SJCRH30 (cell line): ENCODE measurements at regions not wholly inside any gene's neighbourhood (a gene's known extent, or its start where the extent isn't known, plus 50 kb on each side); places are given as distances from the start of the nearest gene placed in this dataset.
A peak's percentile ranks its signal among the peaks of the same experiment; 100 is the strongest.

Source experiments
- DNase-seq, 2 experiments: peaks; one replicate each; pipeline ENCODE4 v3.0.0-alpha.2; 2015 to 2020
- H3K27ac ChIP-seq: fragments of 250-450 bp; sonication (Bioruptor Pico); 2 replicates; pipeline ENCODE4 v1.5.1; 2020; ENCODE audit warnings: mild to moderate bottlenecking, moderate library complexity
- H3K27me3 ChIP-seq: fragments of 250-450 bp; sonication (Bioruptor Pico); 2 replicates; pipeline ENCODE4 v1.5.1; 2020; ENCODE audit warnings: mild to moderate bottlenecking, moderate library complexity
- H3K36me3 ChIP-seq: fragments of 250-450 bp; sonication (Bioruptor Pico); 2 replicates; pipeline ENCODE4 v1.5.1; 2020; ENCODE audit warnings: mild to moderate bottlenecking, moderate library complexity
- H3K4me1 ChIP-seq: fragments of 250-450 bp; sonication (Bioruptor Pico); 2 replicates; pipeline ENCODE4 v1.5.1; 2020; ENCODE audit warnings: mild to moderate bottlenecking, moderate library complexity
- H3K4me3 ChIP-seq: fragments of 250-450 bp; sonication (Bioruptor Pico); 2 replicates; pipeline ENCODE4 v1.5.1; 2020; ENCODE audit warnings: mild to moderate bottlenecking, moderate library complexity
- H3K9me3 ChIP-seq: fragments of 250-450 bp; sonication (Bioruptor Pico); replicated peaks from 2 replicates; pipeline ENCODE4 v1.5.1; 2020; ENCODE audit warnings: mild to moderate bottlenecking, moderate library complexity

GRCh38 chr12:91628656-91629055, 446.0 kb upstream of the DCN start:
- DNase-seq: peak; percentile 24 to 71
- peaks cover 10% of the 10 kb centered on the region for H3K4me1 ChIP-seq

GRCh38 chr12:91627225-91627624, 444.6 kb upstream of the DCN start:
- peaks cover 16% of the 10 kb centered on the region for H3K4me1 ChIP-seq
- DNase-seq: no peak
- no peaks in the 10 kb centered on the region for H3K36me3 ChIP-seq
- no peak overlapping the region for H3K4me3 ChIP-seq
- H3K27ac ChIP-seq: no peak overlapping the region
- 0 out of 2 replicates have a peak, but pooled peaks cover 3% of the 10 kb centered on the region for H3K9me3 ChIP-seq
- H3K27me3 ChIP-seq: no peaks in the 10 kb centered on the region

More at GRCh38 chr12:91628656-91629055, 446.0 kb upstream of the DCN start:
- Histone ChIP-seq H3K36me3 (no peaks in the 10 kb centered on the region), H3K9me3 (0 out of 2 replicates have a peak, but pooled peaks cover 3% of the 10 kb centered on the region), H3K27me3 (no peaks in the 10 kb centered on the region), H3K4me3 (no peak overlapping the region), H3K27ac (peak overlapping the region; percentile 25)

- H3K4me1 ChIP-seq: peaks cover 9% of the 10 kb centered on the region
- no peak overlapping the region for H3K4me3 ChIP-seq
- DNase-seq: peak in 1 of 2 experiments; percentile 52
- no peaks in the 10 kb centered on the region for H3K36me3 ChIP-seq
- 0 out of 2 replicates have a peak, but pooled peaks cover 3% of the 10 kb centered on the region for H3K9me3 ChIP-seq
- no peaks in the 10 kb centered on the region for H3K27me3 ChIP-seq
- no peak overlapping the region for H3K27ac ChIP-seq
Measured at GRCh38 chr12:91622981-91623380, 440.4 kb upstream of the DCN start.

GRCh38 chr12:91622037-91622436, 439.4 kb upstream of the DCN start:
- Histone ChIP-seq H3K9me3 (0 out of 2 replicates have a peak, but pooled peaks cover 3% of the 10 kb centered on the region), H3K27me3 (no peaks in the 10 kb centered on the region), H3K36me3 (no peaks in the 10 kb centered on the region), H3K4me1 (peaks cover 10% of the 10 kb centered on the region; the same call in 1 of the 2 replicates), H3K4me3 (no peak overlapping the region), H3K27ac (no peak overlapping the region)
- DNase-seq: no peak

- no peak for DNase-seq
- Histone ChIP-seq H3K36me3 (no peaks in the 10 kb centered on the region), H3K4me1 (peaks cover 20% of the 10 kb centered on the region), H3K27ac (no peak overlapping the region), H3K4me3 (no peak overlapping the region), H3K9me3 (0 out of 2 replicates have a peak, but pooled peaks cover 2% of the 10 kb centered on the region), H3K27me3 (no peaks in the 10 kb centered on the region)
Measured at GRCh38 chr12:91620992-91621391, 438.4 kb upstream of the DCN start.

GRCh38 chr12:91620422-91620821, 437.8 kb upstream of the DCN start:
- DNase-seq: no peak
- no peaks in the 10 kb centered on the region for H3K36me3 ChIP-seq
- H3K27me3 ChIP-seq: no peaks in the 10 kb centered on the region
- H3K27ac ChIP-seq: no peak overlapping the region
- no peaks in the 10 kb centered on the region for H3K9me3 ChIP-seq
- H3K4me3 ChIP-seq: no peak overlapping the region
- peaks cover 24% of the 10 kb centered on the region for H3K4me1 ChIP-seq

- H3K27ac ChIP-seq: no peak overlapping the region
- H3K27me3 ChIP-seq: no peaks in the 10 kb centered on the region
- H3K4me1 ChIP-seq: peaks cover 24% of the 10 kb centered on the region
- no peaks in the 10 kb centered on the region for H3K36me3 ChIP-seq
- no peak for DNase-seq
- H3K9me3 ChIP-seq: no peaks in the 10 kb centered on the region
- no peak overlapping the region for H3K4me3 ChIP-seq
Measured at GRCh38 chr12:91618281-91618680, 435.7 kb upstream of the DCN start.

- Histone ChIP-seq H3K4me3 (no peak overlapping the region), H3K4me1 (peaks cover 21% of the 10 kb centered on the region), H3K27me3 (no peaks in the 10 kb centered on the region), H3K36me3 (no peaks in the 10 kb centered on the region), H3K27ac (no peak overlapping the region), H3K9me3 (no peaks in the 10 kb centered on the region)
- no peak for DNase-seq
Measured at GRCh38 chr12:91617818-91618217, 435.2 kb upstream of the DCN start.

GRCh38 chr12:91616416-91616815, 433.8 kb upstream of the DCN start:
- Histone ChIP-seq H3K4me3 (no peak overlapping the region), H3K36me3 (no peaks in the 10 kb centered on the region), H3K27me3 (no peaks in the 10 kb centered on the region), H3K4me1 (peaks cover 18% of the 10 kb centered on the region), H3K9me3 (no peaks in the 10 kb centered on the region), H3K27ac (peak overlapping the region; percentile 72)
- DNase-seq: peak; percentile 78 to 89

- Histone ChIP-seq H3K36me3 (no peaks in the 10 kb centered on the region), H3K27ac (no peak overlapping the region), H3K4me3 (no peak overlapping the region), H3K9me3 (no peaks in the 10 kb centered on the region), H3K4me1 (peaks cover 16% of the 10 kb centered on the region), H3K27me3 (no peaks in the 10 kb centered on the region)
- no peak for DNase-seq
Measured at GRCh38 chr12:91613223-91613779, 430.7 kb upstream of the DCN start.

GRCh38 chr12:91610561-91610960, 427.9 kb upstream of the DCN start:
- Histone ChIP-seq H3K9me3 (no peaks in the 10 kb centered on the region), H3K4me1 (no peaks in the 10 kb centered on the region), H3K27ac (no peak overlapping the region), H3K36me3 (no peaks in the 10 kb centered on the region), H3K27me3 (no peaks in the 10 kb centered on the region), H3K4me3 (no peak overlapping the region)
- DNase-seq: no peak

- H3K4me1 ChIP-seq: no peaks in the 10 kb centered on the region
- H3K9me3 ChIP-seq: no peaks in the 10 kb centered on the region
- DNase-seq: no peak
- no peaks in the 10 kb centered on the region for H3K27me3 ChIP-seq
- H3K36me3 ChIP-seq: no peaks in the 10 kb centered on the region
- no peak overlapping the region for H3K4me3 ChIP-seq
- H3K27ac ChIP-seq: no peak overlapping the region
Measured at GRCh38 chr12:91609283-91609682, 426.7 kb upstream of the DCN start.

GRCh38 chr12:91608542-91608941, 425.9 kb upstream of the DCN start:
- no peak overlapping the region for H3K4me3 ChIP-seq
- no peak overlapping the region for H3K27ac ChIP-seq
- H3K4me1 ChIP-seq: no peaks in the 10 kb centered on the region
- DNase-seq: no peak
- no peaks in the 10 kb centered on the region for H3K9me3 ChIP-seq
- no peaks in the 10 kb centered on the region for H3K27me3 ChIP-seq
- no peaks in the 10 kb centered on the region for H3K36me3 ChIP-seq

GRCh38 chr12:91606662-91607377, 424.2 kb upstream of the DCN start:
- Histone ChIP-seq H3K27ac (no peak overlapping the region), H3K4me3 (no peak overlapping the region), H3K27me3 (no peaks in the 10 kb centered on the region), H3K4me1 (no peaks in the 10 kb centered on the region), H3K36me3 (no peaks in the 10 kb centered on the region), H3K9me3 (no peaks in the 10 kb centered on the region)
- no peak for DNase-seq

- Histone ChIP-seq H3K4me3 (no peak overlapping the region), H3K27ac (no peak overlapping the region), H3K27me3 (no peaks in the 10 kb centered on the region), H3K9me3 (no peaks in the 10 kb centered on the region), H3K4me1 (no peaks in the 10 kb centered on the region), H3K36me3 (no peaks in the 10 kb centered on the region)
- peak; percentile 21 to 48 for DNase-seq
Measured at GRCh38 chr12:91604897-91605296, 422.3 kb upstream of the DCN start.

GRCh38 chr12:91603060-91603459, 420.4 kb upstream of the DCN start:
- Histone ChIP-seq H3K9me3 (no peaks in the 10 kb centered on the region), H3K36me3 (no peaks in the 10 kb centered on the region), H3K27me3 (no peaks in the 10 kb centered on the region), H3K4me3 (no peak overlapping the region), H3K4me1 (no peaks in the 10 kb centered on the region), H3K27ac (no peak overlapping the region)
- DNase-seq: no peak
